Mammary epithelial cell (primary cell): ENCODE measurements at regions not wholly inside any gene's neighbourhood (a gene's known extent, or its start where the extent isn't known, plus 50 kb on each side); places are given as distances from the start of the nearest gene placed in this dataset.

Source experiments
- CTCF ChIP-seq, 2 donors: IDR thresholded peaks in 1 of 2; conservative IDR thresholded peaks in 1 of 2; 2 replicates each; pipeline ENCODE4 v1.5.1; 2011 to 2012; ENCODE audit warnings: inconsistent platforms in 2 of 2, low read length in 2 of 2, mild to moderate bottlenecking in 2 of 2, control low read depth in 1 of 2, low read depth in 1 of 2; ENCODE audit not compliant: insufficient read depth in 1 of 2; ENCODE audit errors: extremely low read depth in 1 of 2
- EZH2 ChIP-seq: IDR thresholded peaks from 2 replicates; pipeline ENCODE4 v1.6.1; 2012; ENCODE audit warnings: low read length, inconsistent platforms, borderline replicate concordance

- no peak for TF ChIP-seq CTCF (conservative IDR thresholded peaks at IDR 0.05 in 1 of 2, IDR thresholded peaks at IDR 0.05 in 1 of 2; ENCODE audit: extremely low read depth in 1 of 2, insufficient read depth in 1 of 2, low read depth in 1 of 2, low read length in 2 of 2)
- no peak for TF ChIP-seq EZH2
These were observed 87.0 kb upstream of the TSHZ3 start for GRCh38 chr19:31436121-31436776.
